ENCODE measurements at regions not wholly inside any gene's neighbourhood (a gene's known extent, or its start where the extent isn't known, plus 50 kb on each side); places are given as distances from the start of the nearest gene placed in this dataset.
"Not testable (repeated sequence)": the region's sequence is repeated elsewhere in the genome, so short reads cannot be mapped to it uniquely, and the experiment has no call there.

GRCh38 chr2:187610450-187610849, 56.2 kb upstream of the TFPI start:
- intact Hi-C loops (cut with DNase I, micrococcal nuclease); H3K9me3 ChIP-seq (ENCODE audit: control insufficient read depth in 1 of 2, insufficient read depth in 1 of 2, low read length in 2 of 2); H3K27ac Mint-ChIP-seq; H3K9me3 Mint-ChIP-seq; H3K4me3 Mint-ChIP-seq; H3K36me3 ChIP-seq (ENCODE audit: insufficient read depth, low read length); H3K4me1 ChIP-seq (ENCODE audit: insufficient read depth, low read length); CTCF ChIA-PET; H3K4me3 ChIP-seq (ENCODE audit: low read length); H3K27ac ChIP-seq (ENCODE audit: low read depth in 1 of 2, low read length in 2 of 2); POLR2A ChIA-PET; H3K4me1 Mint-ChIP-seq (ENCODE audit: low read depth); H3K36me3 Mint-ChIP-seq (ENCODE audit: low read depth); H3K27me3 Mint-ChIP-seq; ATAC-seq (ENCODE audit: poor library complexity); H3K27me3 ChIP-seq (ENCODE audit: control insufficient read depth in 1 of 2, insufficient read depth in 2 of 2, low read length in 2 of 2); DNase-seq: not testable (repeated sequence)

DNA sequence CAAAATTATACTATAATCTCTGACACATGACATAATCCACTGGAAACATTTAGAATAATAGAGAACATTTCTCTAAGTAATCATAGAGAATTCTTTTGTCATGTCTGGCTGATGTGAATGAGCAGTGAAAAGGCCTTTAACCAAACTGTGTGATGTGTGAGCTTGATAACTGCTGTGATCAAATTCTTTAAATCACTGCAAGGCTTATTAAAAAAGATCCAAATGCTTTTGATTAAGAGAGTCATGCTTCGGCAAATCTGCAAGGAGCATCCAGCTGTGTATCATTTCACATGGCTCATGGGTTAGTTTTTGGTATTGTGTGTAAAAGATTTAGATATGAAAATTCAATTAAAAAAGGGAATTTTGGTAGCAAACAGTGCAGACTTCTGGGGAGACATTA, 58.6 kb upstream of the TFPI start:
- Mint-ChIP-seq H3K4me3 (no peak overlapping the region), H3K9me3 (no peaks in the 10 kb centered on the region), H3K36me3 (ENCODE audit: low read depth) (no peaks in the 10 kb centered on the region), H3K27ac (no peak overlapping the region), H3K27me3 (no peaks in the 10 kb centered on the region), H3K4me1 (ENCODE audit: low read depth) (no peaks in the 10 kb centered on the region)
- ChIA-PET POLR2A (no interaction called here), CTCF (no interaction called here)
- no peaks in the 10 kb centered on the region for H3K27me3 ChIP-seq (ENCODE audit: control insufficient read depth in 1 of 2, insufficient read depth in 2 of 2, low read length in 2 of 2)
- TF ChIP-seq CTCF (IDR thresholded peaks at IDR 0.05) = no peak
- H3K27ac ChIP-seq (ENCODE audit: low read depth in 1 of 2, low read length in 2 of 2) = no peak overlapping the region
- no peak overlapping the region for H3K4me3 ChIP-seq (ENCODE audit: low read length)
- H3K36me3 ChIP-seq (ENCODE audit: insufficient read depth, low read length) = no peaks in the 10 kb centered on the region
- no peak for DNase-seq
- intact Hi-C loops (cut with DNase I, micrococcal nuclease) = no loop called here
- H3K9me3 ChIP-seq (ENCODE audit: control insufficient read depth in 1 of 2, insufficient read depth in 1 of 2, low read length in 2 of 2) = no peaks in the 10 kb centered on the region
- no peaks in the 10 kb centered on the region for H3K4me1 ChIP-seq (ENCODE audit: insufficient read depth, low read length)
- ATAC-seq (ENCODE audit: poor library complexity) = no peak

DNA sequence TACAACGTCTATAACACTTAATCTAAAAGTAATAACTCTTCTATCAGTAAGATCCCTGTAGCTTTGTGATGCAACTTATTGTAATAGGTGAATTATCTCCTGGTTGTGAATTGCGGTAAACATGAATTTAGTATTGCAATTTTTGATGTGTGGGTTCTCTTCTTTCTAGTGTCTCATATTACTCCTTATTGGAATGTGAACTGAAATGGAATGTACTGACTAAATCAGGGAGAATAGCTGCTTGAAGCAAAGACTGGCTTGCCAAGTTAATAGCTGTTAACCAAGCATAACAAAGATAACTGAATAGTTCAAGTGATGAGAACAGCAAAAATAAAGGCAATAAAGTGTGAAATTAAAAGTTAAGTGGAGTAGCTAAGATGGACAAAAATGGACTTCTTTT, 60.5 kb upstream of the TFPI start:
- intact Hi-C loops (cut with DNase I, micrococcal nuclease) = no loop called here
- Mint-ChIP-seq H3K36me3 (ENCODE audit: low read depth) (no peaks in the 10 kb centered on the region), H3K9me3 (no peaks in the 10 kb centered on the region), H3K4me1 (ENCODE audit: low read depth) (no peaks in the 10 kb centered on the region), H3K27ac (no peak overlapping the region), H3K4me3 (no peak overlapping the region), H3K27me3 (no peaks in the 10 kb centered on the region)
- DNase-seq (no peak), ATAC-seq (ENCODE audit: poor library complexity) (no peak)
- Histone ChIP-seq H3K9me3 (ENCODE audit: control insufficient read depth in 1 of 2, insufficient read depth in 1 of 2, low read length in 2 of 2) (no peaks in the 10 kb centered on the region), H3K36me3 (ENCODE audit: insufficient read depth, low read length) (no peaks in the 10 kb centered on the region), H3K27ac (ENCODE audit: low read depth in 1 of 2, low read length in 2 of 2) (no peak overlapping the region), H3K27me3 (ENCODE audit: control insufficient read depth in 1 of 2, insufficient read depth in 2 of 2, low read length in 2 of 2) (no peaks in the 10 kb centered on the region), H3K4me1 (ENCODE audit: insufficient read depth, low read length) (no peaks in the 10 kb centered on the region), H3K4me3 (ENCODE audit: low read length) (no peak overlapping the region)
- ChIA-PET POLR2A (no interaction called here), CTCF (no interaction called here)
- TF ChIP-seq CTCF (IDR thresholded peaks at IDR 0.05) = no peak

DNA sequence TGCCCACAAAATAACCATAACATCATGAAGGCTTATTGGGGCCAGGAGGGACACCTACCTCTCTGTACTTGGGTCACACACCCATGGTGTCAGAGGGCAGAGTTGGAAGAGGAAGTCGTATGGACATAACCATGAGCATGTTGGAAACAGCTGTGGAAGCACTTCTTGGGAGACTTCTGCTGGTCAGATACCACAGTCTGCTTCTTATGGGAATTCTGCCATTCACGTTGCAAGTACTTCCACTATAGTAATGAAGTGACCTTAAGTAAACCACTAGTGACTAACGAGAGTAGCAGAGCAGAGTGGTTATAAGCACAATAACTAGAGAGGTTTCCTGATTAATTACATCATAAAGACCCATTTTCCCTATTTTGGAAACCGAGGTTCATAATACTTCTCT, 61.1 kb upstream of the TFPI start:
- Mint-ChIP-seq H3K4me1 (ENCODE audit: low read depth) (no peaks in the 10 kb centered on the region), H3K36me3 (ENCODE audit: low read depth) (no peaks in the 10 kb centered on the region), H3K4me3 (no peak overlapping the region), H3K9me3 (no peaks in the 10 kb centered on the region), H3K27ac (no peak overlapping the region), H3K27me3 (no peaks in the 10 kb centered on the region)
- no peaks in the 10 kb centered on the region for H3K27me3 ChIP-seq (ENCODE audit: control insufficient read depth in 1 of 2, insufficient read depth in 2 of 2, low read length in 2 of 2)
- no peak for DNase-seq
- intact Hi-C loops (cut with DNase I, micrococcal nuclease) = no loop called here
- H3K9me3 ChIP-seq (ENCODE audit: control insufficient read depth in 1 of 2, insufficient read depth in 1 of 2, low read length in 2 of 2) = no peaks in the 10 kb centered on the region
- no peaks in the 10 kb centered on the region for H3K36me3 ChIP-seq (ENCODE audit: insufficient read depth, low read length)
- no peak for TF ChIP-seq CTCF (IDR thresholded peaks at IDR 0.05)
- no peak overlapping the region for H3K27ac ChIP-seq (ENCODE audit: low read depth in 1 of 2, low read length in 2 of 2)
- CTCF ChIA-PET = no interaction called here
- H3K4me3 ChIP-seq (ENCODE audit: low read length) = no peak overlapping the region
- no peaks in the 10 kb centered on the region for H3K4me1 ChIP-seq (ENCODE audit: insufficient read depth, low read length)
- no peak for ATAC-seq (ENCODE audit: poor library complexity)
- POLR2A ChIA-PET = no interaction called here

Data from CD4-positive, alpha-beta T cell (primary cell).